ENCODE measurements at regions not wholly inside any gene's neighbourhood (a gene's known extent, or its start where the extent isn't known, plus 50 kb on each side); places are given as distances from the start of the nearest gene placed in this dataset.
A peak's percentile ranks its signal among the peaks of the same experiment; 100 is the strongest.

DNA sequence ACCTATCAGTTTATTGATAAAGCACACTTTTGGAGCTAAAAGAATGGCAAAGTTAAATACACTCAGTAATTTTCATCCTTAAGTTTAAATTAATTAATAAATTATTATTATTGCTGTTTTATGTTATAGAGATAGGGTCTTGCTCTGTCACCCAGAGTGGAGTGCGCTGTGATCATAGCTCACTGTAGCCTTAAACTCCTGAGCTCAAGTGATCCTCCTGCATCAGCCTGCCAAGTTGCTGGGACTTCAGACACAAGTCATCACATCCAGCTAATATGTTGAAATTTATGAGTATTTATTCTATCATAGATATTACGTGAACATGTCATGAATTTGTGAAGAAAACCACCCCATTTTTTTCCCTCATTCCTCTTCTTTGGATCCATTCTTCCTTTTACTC lies 64.2 kb downstream of the GJA1 start:
- no peak overlapping the region for H3K4me3 Mint-ChIP-seq (ENCODE audit: unreplicated experiment)
- H3K36me3 Mint-ChIP-seq (ENCODE audit: low read depth) = no peaks in the 10 kb centered on the region
- TF ChIP-seq, protein P1, sequence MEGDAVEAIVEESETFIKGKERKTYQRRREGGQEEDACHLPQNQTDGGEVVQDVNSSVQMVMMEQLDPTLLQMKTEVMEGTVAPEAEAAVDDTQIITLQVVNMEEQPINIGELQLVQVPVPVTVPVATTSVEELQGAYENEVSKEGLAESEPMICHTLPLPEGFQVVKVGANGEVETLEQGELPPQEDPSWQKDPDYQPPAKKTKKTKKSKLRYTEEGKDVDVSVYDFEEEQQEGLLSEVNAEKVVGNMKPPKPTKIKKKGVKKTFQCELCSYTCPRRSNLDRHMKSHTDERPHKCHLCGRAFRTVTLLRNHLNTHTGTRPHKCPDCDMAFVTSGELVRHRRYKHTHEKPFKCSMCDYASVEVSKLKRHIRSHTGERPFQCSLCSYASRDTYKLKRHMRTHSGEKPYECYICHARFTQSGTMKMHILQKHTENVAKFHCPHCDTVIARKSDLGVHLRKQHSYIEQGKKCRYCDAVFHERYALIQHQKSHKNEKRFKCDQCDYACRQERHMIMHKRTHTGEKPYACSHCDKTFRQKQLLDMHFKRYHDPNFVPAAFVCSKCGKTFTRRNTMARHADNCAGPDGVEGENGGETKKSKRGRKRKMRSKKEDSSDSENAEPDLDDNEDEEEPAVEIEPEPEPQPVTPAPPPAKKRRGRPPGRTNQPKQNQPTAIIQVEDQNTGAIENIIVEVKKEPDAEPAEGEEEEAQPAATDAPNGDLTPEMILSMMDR (IDR thresholded peaks at IDR 0.05) = no peak
- peaks cover 16% of the 10 kb centered on the region for H3K4me1 Mint-ChIP-seq (ENCODE audit: low read depth)
- DNase-seq (ENCODE audit: low spot score) = no peak
- H3K9me3 Mint-ChIP-seq (ENCODE audit: low read depth) = peaks cover 3% of the 10 kb centered on the region
- no peak overlapping the region for H3K27ac Mint-ChIP-seq (ENCODE audit: unreplicated experiment)
- H3K27me3 Mint-ChIP-seq (ENCODE audit: low read depth) = no peaks in the 10 kb centered on the region

DNA sequence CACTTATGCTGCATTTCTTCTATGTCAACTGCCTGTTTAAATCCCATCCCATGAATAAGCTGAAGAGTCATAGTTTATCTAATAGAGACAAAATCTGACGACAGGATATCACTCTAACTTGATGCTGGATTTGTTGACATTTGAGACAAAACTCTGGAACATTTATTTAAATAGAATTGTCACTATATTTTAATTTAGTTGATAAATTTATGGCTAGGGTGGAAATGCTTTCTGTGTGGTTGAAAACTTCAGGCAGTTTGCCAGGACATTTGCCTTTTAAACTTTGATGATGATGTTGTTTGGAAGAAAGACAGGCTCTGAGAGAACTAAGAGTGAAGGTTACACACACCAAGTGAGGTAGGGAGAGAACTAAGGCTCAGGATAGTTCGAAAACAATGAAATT lies 68.1 kb downstream of the GJA1 start:
- no peaks in the 10 kb centered on the region for H3K36me3 Mint-ChIP-seq (ENCODE audit: low read depth)
- H3K27ac Mint-ChIP-seq (ENCODE audit: unreplicated experiment) = peak overlapping the region; percentile 74
- TF ChIP-seq, protein P1 (IDR thresholded peaks at IDR 0.05) = no peak
- peaks cover 3% of the 10 kb centered on the region for H3K9me3 Mint-ChIP-seq (ENCODE audit: low read depth)
- H3K27me3 Mint-ChIP-seq (ENCODE audit: low read depth) = no peaks in the 10 kb centered on the region
- DNase-seq (ENCODE audit: low spot score) = no peak
- peaks cover 21% of the 10 kb centered on the region for H3K4me1 Mint-ChIP-seq (ENCODE audit: low read depth)
- H3K4me3 Mint-ChIP-seq (ENCODE audit: unreplicated experiment) = no peak overlapping the region

DNA sequence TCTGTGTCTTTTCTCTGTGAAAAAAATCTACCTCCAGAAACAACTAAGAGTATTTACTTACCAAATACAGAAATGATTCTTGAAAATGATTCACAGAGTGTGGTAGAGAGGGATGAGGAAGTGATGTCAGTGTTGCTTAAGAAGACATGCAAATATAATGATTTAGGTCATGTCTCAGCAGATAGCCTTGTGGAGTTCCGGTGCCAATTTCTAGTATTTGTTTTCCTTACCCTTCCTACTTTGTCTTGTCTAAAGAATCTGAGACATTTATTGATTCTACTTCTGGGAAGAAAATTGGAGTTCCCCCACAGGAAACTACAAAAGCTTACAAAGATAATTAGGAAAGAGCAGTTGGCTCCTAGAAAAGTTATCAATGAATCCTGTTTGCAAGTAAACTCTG lies 68.8 kb downstream of the GJA1 start:
- Mint-ChIP-seq H3K4me3 (ENCODE audit: unreplicated experiment) (no peak overlapping the region), H3K27ac (ENCODE audit: unreplicated experiment) (peak overlapping the region; percentile 74), H3K9me3 (ENCODE audit: low read depth) (peaks cover 3% of the 10 kb centered on the region), H3K36me3 (ENCODE audit: low read depth) (no peaks in the 10 kb centered on the region), H3K4me1 (ENCODE audit: low read depth) (peaks cover 25% of the 10 kb centered on the region), H3K27me3 (ENCODE audit: low read depth) (no peaks in the 10 kb centered on the region)
- DNase-seq (ENCODE audit: low spot score) = no peak
- TF ChIP-seq, protein P1 (IDR thresholded peaks at IDR 0.05) = no peak

DNA sequence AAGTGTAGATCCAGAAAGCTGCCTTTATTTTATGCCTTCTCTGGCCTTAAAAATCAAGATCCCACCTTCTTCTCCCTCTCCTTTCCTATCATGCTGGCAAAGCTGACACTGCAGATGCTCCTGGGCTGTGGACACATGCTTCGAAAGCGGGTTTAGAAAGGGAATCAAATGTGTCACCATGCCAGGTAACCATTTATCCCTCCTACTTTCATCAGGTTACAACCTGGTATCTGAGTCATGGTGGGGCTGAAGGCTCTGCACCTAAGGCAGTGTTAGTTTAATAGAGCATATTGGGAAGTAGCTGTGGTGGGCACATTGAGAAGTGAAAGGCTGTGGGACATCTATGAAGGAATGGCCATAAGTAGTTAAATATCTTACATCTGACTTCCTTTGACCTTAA lies 69.8 kb downstream of the GJA1 start:
- Mint-ChIP-seq H3K4me3 (ENCODE audit: unreplicated experiment) (no peak overlapping the region), H3K36me3 (ENCODE audit: low read depth) (no peaks in the 10 kb centered on the region), H3K9me3 (ENCODE audit: low read depth) (peaks cover 3% of the 10 kb centered on the region), H3K4me1 (ENCODE audit: low read depth) (peaks cover 29% of the 10 kb centered on the region), H3K27ac (ENCODE audit: unreplicated experiment) (peak overlapping the region; percentile 27), H3K27me3 (ENCODE audit: low read depth) (no peaks in the 10 kb centered on the region)
- TF ChIP-seq, protein P1 (IDR thresholded peaks at IDR 0.05) = no peak
- no peak for DNase-seq (ENCODE audit: low spot score)

DNA sequence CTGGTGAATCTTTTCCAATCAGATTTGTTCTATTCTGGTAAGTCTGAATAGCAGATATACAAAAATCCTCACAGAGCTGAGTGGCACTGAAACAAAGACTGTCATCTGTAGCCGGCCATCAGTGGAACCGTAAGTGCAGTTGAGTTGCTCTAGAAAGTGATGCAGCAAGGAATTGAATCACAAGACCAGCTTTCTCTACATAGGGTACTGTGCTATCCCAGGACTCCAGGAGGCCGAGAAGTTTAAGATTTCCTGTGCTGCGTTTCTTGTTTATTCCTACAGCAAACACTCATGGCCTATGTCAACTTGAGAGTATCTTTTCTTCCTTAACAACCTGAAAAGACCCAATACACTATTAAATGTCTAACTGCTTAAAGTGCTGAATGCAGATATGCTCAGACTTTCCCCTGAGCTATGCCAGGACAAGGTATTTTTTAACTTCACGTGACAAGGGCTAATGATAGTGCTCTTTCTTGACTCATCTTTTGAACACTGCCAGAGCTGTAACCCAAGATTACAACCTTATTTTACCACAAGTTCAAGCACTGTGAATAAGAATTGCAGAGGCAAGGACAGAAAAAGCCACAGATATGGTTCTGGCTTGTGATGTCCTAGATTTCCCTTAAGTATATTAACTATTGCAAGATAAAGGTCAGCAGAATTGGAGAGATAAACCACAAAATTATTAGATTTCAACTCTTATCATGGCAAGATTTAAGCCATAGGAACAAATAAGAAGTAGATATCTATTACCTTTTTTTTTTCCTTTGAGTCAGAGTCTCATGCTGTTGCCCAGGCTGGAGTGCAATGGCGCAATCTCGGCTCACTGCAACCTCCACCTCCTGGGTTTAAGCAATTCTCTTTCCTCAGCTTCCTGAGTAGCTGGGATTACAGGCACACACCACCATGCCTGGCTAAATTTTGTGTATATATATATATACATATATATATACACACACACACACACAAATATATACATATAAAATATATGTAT lies 71.6 kb downstream of the GJA1 start:
- TF ChIP-seq, protein P1 (IDR thresholded peaks at IDR 0.05) = no peak
- H3K4me1 Mint-ChIP-seq (ENCODE audit: low read depth) = peaks cover 36% of the 10 kb centered on the region
- H3K36me3 Mint-ChIP-seq (ENCODE audit: low read depth) = no peaks in the 10 kb centered on the region
- H3K27me3 Mint-ChIP-seq (ENCODE audit: low read depth) = no peaks in the 10 kb centered on the region
- no peak for DNase-seq (ENCODE audit: low spot score)
- H3K4me3 Mint-ChIP-seq (ENCODE audit: unreplicated experiment) = no peak overlapping the region
- peaks cover 3% of the 10 kb centered on the region for H3K9me3 Mint-ChIP-seq (ENCODE audit: low read depth)
- H3K27ac Mint-ChIP-seq (ENCODE audit: unreplicated experiment) = peak overlapping the region; percentile 49

All from chondrocyte (in vitro differentiated cells).